Mesendoderm (in vitro differentiated cells): ENCODE measurements at regions not wholly inside any gene's neighbourhood (a gene's known extent, or its start where the extent isn't known, plus 50 kb on each side); places are given as distances from the start of the nearest gene placed in this dataset.

Source experiments
- DNase-seq: peaks from one replicate; pipeline ENCODE4 v3.0.0; 2013
- H2AK5ac ChIP-seq: 2 replicates; pipeline ENCODE4 v1.6.1; 2013; ENCODE audit warnings: low read length, inconsistent platforms
- H2BK120ac ChIP-seq: 2 replicates; pipeline ENCODE4 v1.6.1; 2013; ENCODE audit warnings: low read depth, mild to moderate bottlenecking, low read length, moderate library complexity, mixed read lengths
- H2BK15ac ChIP-seq: replicated peaks from 2 replicates; pipeline ENCODE4 v1.6.1; 2013; ENCODE audit warnings: low read depth, mild to moderate bottlenecking, moderate library complexity
- H2BK5ac ChIP-seq: 2 replicates; pipeline ENCODE4 v1.6.1; 2013; ENCODE audit warnings: low read length, inconsistent platforms
- H3K18ac ChIP-seq: 2 replicates; pipeline ENCODE4 v1.6.1; 2013; ENCODE audit warnings: mild to moderate bottlenecking, low read length, mixed read lengths
- H3K23ac ChIP-seq: one replicate; pipeline ENCODE4 v1.6.1; 2013; ENCODE audit warnings: low read length
- H3K27ac ChIP-seq: 2 replicates; pipeline ENCODE4 v1.5.1; 2013; ENCODE audit warnings: low read depth, mild to moderate bottlenecking, inconsistent platforms, low read length, moderate library complexity
- H3K27me3 ChIP-seq: 2 replicates; pipeline ENCODE4 v1.6.1; 2013; ENCODE audit warnings: low read length, control low read depth, mild to moderate bottlenecking, inconsistent platforms; ENCODE audit not compliant: insufficient read depth, poor library complexity
- H3K36me3 ChIP-seq: 2 replicates; pipeline ENCODE4 v1.6.1; 2013; ENCODE audit warnings: low read length, inconsistent platforms; ENCODE audit not compliant: control insufficient read depth, insufficient read depth
- H3K4ac ChIP-seq: one replicate; pipeline ENCODE4 v1.6.1; 2013; ENCODE audit warnings: low read depth, mild to moderate bottlenecking, low read length, moderate library complexity
- H3K4me1 ChIP-seq: 2 replicates; pipeline ENCODE4 v1.6.1; 2013; ENCODE audit warnings: low read depth, low read length, inconsistent platforms; ENCODE audit not compliant: control insufficient read depth
- H3K4me2 ChIP-seq: 2 replicates; pipeline ENCODE4 v1.6.1; 2013; ENCODE audit warnings: low read length
- H3K4me3 ChIP-seq: 2 replicates; pipeline ENCODE4 v1.5.1; 2013; ENCODE audit warnings: mild to moderate bottlenecking, low read length
- H3K56ac ChIP-seq: one replicate; pipeline ENCODE4 v1.6.1; 2013; ENCODE audit warnings: low read length
- H3K79me1 ChIP-seq: 2 replicates; pipeline ENCODE4 v1.6.1; 2013; ENCODE audit warnings: low read length, inconsistent platforms
- H3K79me2 ChIP-seq: 2 replicates; pipeline ENCODE4 v1.6.1; 2013; ENCODE audit warnings: mild to moderate bottlenecking, low read length; ENCODE audit not compliant: control insufficient read depth, insufficient read depth
- H3K9ac ChIP-seq: 2 replicates; pipeline ENCODE4 v1.6.1; 2013; ENCODE audit warnings: low read length, inconsistent platforms
- H4K5ac ChIP-seq: one replicate; pipeline ENCODE4 v1.6.1; 2013; ENCODE audit warnings: low read length
- H4K8ac ChIP-seq: one replicate; pipeline ENCODE4 v1.6.1; 2013; ENCODE audit warnings: low read depth, mild to moderate bottlenecking, control low read depth, low read length, moderate library complexity
- WGBS: extraction: QIAGEN DNeasy Blood & Tissue Kit; methylation state at CpG from one replicate; pipeline ENCODE4 v1.1.7; 2013; ENCODE audit warnings: low lambda C conversion rate, missing lambda C conversion rate; ENCODE audit not compliant: insufficient coverage; ENCODE audit errors: extremely low coverage; 5-methylcytosine and 5-hydroxymethylcytosine counted together

DNA sequence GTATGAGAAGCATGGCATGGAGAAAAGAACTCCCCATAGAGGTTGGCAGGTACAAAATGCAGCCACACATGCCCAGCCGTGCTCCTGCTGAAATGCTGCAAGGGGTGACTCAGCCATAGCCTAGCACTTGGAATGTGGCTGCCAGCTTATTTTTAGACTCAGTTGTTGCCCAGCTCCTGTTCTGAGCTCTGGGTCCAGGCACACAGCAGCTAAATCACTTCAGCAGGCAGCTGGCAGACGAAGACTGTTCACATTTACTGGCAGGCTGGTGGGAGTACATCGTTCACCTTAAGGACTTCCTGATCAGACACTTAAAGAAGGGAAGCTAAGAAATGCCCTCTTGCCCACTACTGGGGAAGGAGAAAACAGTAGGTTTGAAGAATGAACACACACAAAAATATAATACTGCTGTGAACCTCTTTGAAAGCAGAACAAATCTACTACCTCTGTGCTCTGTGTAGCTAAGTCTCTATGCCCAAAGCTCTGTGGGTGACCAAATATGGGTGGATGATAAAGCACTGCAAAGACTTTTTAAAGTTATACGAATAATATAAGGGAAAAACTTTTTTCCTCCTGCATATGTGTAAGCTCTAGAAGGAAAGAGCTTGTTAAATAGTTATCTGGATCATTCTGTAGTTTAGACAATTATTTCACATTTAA lies 146.1 kb downstream of the LNPK start:
- Histone ChIP-seq H3K4ac (no peak overlapping the region), H4K5ac (no peak overlapping the region), H3K79me1 (no peaks in the 10 kb centered on the region), H3K23ac (no peak overlapping the region), H2BK120ac (no peak overlapping the region), H3K36me3 (no peaks in the 10 kb centered on the region), H3K79me2 (no peaks in the 10 kb centered on the region), H3K27ac (no peak overlapping the region), H2BK15ac (no peak overlapping the region), H3K4me2 (no peak overlapping the region), H3K9ac (no peak overlapping the region), H3K56ac (no peak overlapping the region), H3K4me3 (no peak overlapping the region), H3K27me3 (no peaks in the 10 kb centered on the region), H3K18ac (no peak overlapping the region), H3K4me1 (no peaks in the 10 kb centered on the region), H2BK5ac (no peak overlapping the region), H2AK5ac (no peak overlapping the region), H4K8ac (no peak overlapping the region)
- DNase-seq: peak; percentile 16
- no CpG with 5 or more reads among the region's 4 CpGs for WGBS

GRCh38 chr2:175855236-175855635 lies 146.8 kb downstream of the LNPK start:
- Histone ChIP-seq H2BK15ac (no peak overlapping the region), H3K56ac (no peak overlapping the region), H3K27me3 (no peaks in the 10 kb centered on the region), H3K23ac (no peak overlapping the region), H3K4me3 (no peak overlapping the region), H4K8ac (no peak overlapping the region), H3K27ac (no peak overlapping the region), H3K4ac (no peak overlapping the region), H3K4me1 (no peaks in the 10 kb centered on the region), H3K9ac (no peak overlapping the region), H2AK5ac (no peak overlapping the region), H4K5ac (no peak overlapping the region), H3K36me3 (no peaks in the 10 kb centered on the region), H3K18ac (no peak overlapping the region), H3K79me2 (no peaks in the 10 kb centered on the region), H2BK120ac (no peak overlapping the region), H3K4me2 (no peak overlapping the region), H2BK5ac (no peak overlapping the region), H3K79me1 (no peaks in the 10 kb centered on the region)
- WGBS: no CpG with 5 or more reads among the region's 4 CpGs
- no peak for DNase-seq

GRCh38 chr2:175854665-175855064 lies 147.4 kb downstream of the LNPK start:
- no peak overlapping the region for H2BK15ac ChIP-seq
- H3K4me2 ChIP-seq: no peak overlapping the region
- H3K56ac ChIP-seq: no peak overlapping the region
- no peak for DNase-seq
- WGBS: no CpG with 5 or more reads among the region's 6 CpGs
- H3K18ac ChIP-seq: no peak overlapping the region
- H3K23ac ChIP-seq: no peak overlapping the region
- no peak overlapping the region for H3K4ac ChIP-seq
- H2AK5ac ChIP-seq: no peak overlapping the region
- H3K27me3 ChIP-seq: no peaks in the 10 kb centered on the region
- no peaks in the 10 kb centered on the region for H3K79me1 ChIP-seq
- H3K9ac ChIP-seq: no peak overlapping the region
- no peak overlapping the region for H4K5ac ChIP-seq
- no peaks in the 10 kb centered on the region for H3K4me1 ChIP-seq
- H3K27ac ChIP-seq: no peak overlapping the region
- no peak overlapping the region for H3K4me3 ChIP-seq
- no peaks in the 10 kb centered on the region for H3K79me2 ChIP-seq
- no peak overlapping the region for H4K8ac ChIP-seq
- no peak overlapping the region for H2BK5ac ChIP-seq
- H3K36me3 ChIP-seq: no peaks in the 10 kb centered on the region
- no peak overlapping the region for H2BK120ac ChIP-seq

DNA sequence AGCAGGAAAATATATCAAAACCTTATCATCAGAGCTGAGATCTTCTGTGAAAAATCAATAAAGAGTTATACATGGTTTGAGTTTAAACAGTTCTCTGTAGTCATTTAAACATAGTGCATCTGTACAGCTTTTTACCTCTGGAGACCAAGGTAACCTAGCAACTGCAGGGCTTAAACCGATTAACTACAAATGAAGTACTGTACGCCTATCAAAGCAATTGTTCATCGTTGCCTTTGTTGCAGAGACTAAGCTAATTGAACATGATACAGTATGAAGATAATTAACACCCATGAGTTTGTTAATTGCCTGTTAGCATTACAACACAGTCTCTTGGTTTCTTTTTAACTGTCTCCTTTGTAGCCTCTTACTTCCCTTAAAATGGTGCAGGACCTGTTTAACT lies 147.9 kb downstream of the LNPK start:
- DNase-seq: no peak
- no peaks in the 10 kb centered on the region for H3K4me1 ChIP-seq
- no peak overlapping the region for H4K8ac ChIP-seq
- H3K23ac ChIP-seq: no peak overlapping the region
- H3K79me2 ChIP-seq: no peaks in the 10 kb centered on the region
- H3K27ac ChIP-seq: no peak overlapping the region
- no peak overlapping the region for H3K4me2 ChIP-seq
- no peak overlapping the region for H4K5ac ChIP-seq
- no peak overlapping the region for H3K4ac ChIP-seq
- H3K4me3 ChIP-seq: no peak overlapping the region
- WGBS: no CpG with 5 or more reads among the region's 3 CpGs
- no peak overlapping the region for H3K56ac ChIP-seq
- H3K18ac ChIP-seq: no peak overlapping the region
- H2BK15ac ChIP-seq: no peak overlapping the region
- no peak overlapping the region for H2BK5ac ChIP-seq
- H3K27me3 ChIP-seq: no peaks in the 10 kb centered on the region
- no peaks in the 10 kb centered on the region for H3K79me1 ChIP-seq
- H2AK5ac ChIP-seq: no peak overlapping the region
- no peak overlapping the region for H3K9ac ChIP-seq
- H2BK120ac ChIP-seq: no peak overlapping the region
- no peaks in the 10 kb centered on the region for H3K36me3 ChIP-seq

GRCh38 chr2:175853616-175853890 lies 148.5 kb downstream of the LNPK start:
- no peak overlapping the region for H2BK5ac ChIP-seq
- no peaks in the 10 kb centered on the region for H3K36me3 ChIP-seq
- H3K4me2 ChIP-seq: no peak overlapping the region
- no peak overlapping the region for H3K18ac ChIP-seq
- no peak overlapping the region for H3K23ac ChIP-seq
- no peak overlapping the region for H2BK120ac ChIP-seq
- H3K4me3 ChIP-seq: no peak overlapping the region
- no peak overlapping the region for H3K9ac ChIP-seq
- H3K4ac ChIP-seq: no peak overlapping the region
- no peaks in the 10 kb centered on the region for H3K79me1 ChIP-seq
- no peak overlapping the region for H3K56ac ChIP-seq
- no peak overlapping the region for H3K27ac ChIP-seq
- H3K4me1 ChIP-seq: no peaks in the 10 kb centered on the region
- H4K8ac ChIP-seq: no peak overlapping the region
- no peaks in the 10 kb centered on the region for H3K79me2 ChIP-seq
- no CpG with 5 or more reads among the region's 5 CpGs for WGBS
- DNase-seq: no peak
- no peak overlapping the region for H4K5ac ChIP-seq
- H2BK15ac ChIP-seq: no peak overlapping the region
- no peak overlapping the region for H2AK5ac ChIP-seq
- no peaks in the 10 kb centered on the region for H3K27me3 ChIP-seq

- Histone ChIP-seq H3K4me2 (no peak overlapping the region), H3K56ac (no peak overlapping the region), H4K5ac (no peak overlapping the region), H2BK15ac (no peak overlapping the region), H2BK5ac (no peak overlapping the region), H3K18ac (no peak overlapping the region), H3K4me1 (no peaks in the 10 kb centered on the region), H3K79me2 (no peaks in the 10 kb centered on the region), H2BK120ac (no peak overlapping the region), H3K36me3 (no peaks in the 10 kb centered on the region), H3K4ac (no peak overlapping the region), H3K27ac (no peak overlapping the region), H2AK5ac (no peak overlapping the region), H3K79me1 (no peaks in the 10 kb centered on the region), H3K4me3 (no peak overlapping the region), H3K27me3 (no peaks in the 10 kb centered on the region), H3K23ac (no peak overlapping the region), H3K9ac (no peak overlapping the region), H4K8ac (no peak overlapping the region)
- WGBS: no CpG with 5 or more reads among the region's 7 CpGs
- peak; percentile 21 for DNase-seq
These were observed 149.0 kb downstream of the LNPK start for GRCh38 chr2:175852879-175853615.
